ENCODE measurements at regions not wholly inside any gene's neighbourhood (a gene's known extent, or its start where the extent isn't known, plus 50 kb on each side); places are given as distances from the start of the nearest gene placed in this dataset.

DNA sequence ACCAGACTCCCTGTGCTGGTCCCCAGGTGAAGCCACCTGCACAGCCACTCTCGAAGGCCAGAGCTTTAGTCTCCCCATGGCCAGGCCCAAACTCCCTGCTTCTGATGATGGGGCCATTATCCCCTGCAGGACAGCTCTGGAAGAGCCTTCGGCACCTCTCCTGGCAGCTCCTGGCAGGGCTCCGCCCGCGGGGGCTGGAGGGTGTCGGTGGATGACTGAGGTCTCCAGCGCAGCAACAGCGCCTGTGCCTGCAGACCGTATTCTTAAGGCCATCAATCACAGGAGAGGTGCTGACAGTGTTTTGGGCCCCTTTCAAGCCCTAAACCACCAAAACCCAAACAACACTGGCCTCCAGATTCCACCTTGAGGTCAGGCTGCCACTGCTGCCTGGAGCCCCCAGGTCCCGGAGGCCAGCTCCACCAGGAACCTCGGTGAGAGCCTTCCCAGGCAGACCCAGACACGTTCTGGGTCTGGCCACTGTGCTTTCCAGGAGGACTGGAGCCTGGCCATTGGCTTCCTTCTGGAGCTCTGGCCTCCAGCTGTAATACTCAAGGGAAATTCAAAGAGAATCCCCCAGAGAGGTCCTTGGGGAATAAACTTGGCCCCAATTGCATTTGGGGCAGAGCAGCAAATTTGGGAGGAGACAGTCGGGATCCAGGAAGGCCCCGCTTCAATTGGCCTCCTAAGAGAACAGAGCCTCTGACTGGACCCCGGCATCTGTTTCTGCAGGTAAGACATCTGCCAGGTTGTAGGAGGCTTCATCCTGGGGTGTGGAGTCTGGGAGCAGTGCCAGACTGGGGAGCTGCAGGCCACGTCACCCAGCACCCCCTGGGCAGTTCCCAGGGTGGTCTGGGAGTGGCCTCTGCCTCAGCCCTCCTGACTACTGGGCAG is 210.6 kb upstream of the RTL1 start:
- H3K4me1 ChIP-seq (ENCODE audit: control insufficient read depth, insufficient read depth, low read length, unreplicated experiment) = no peaks in the 10 kb centered on the region
- H3K4me3 ChIP-seq (ENCODE audit: low read depth, low read length) = no peak overlapping the region
- H3K27me3 ChIP-seq (ENCODE audit: insufficient read depth, low read length) = no peaks in the 10 kb centered on the region
- no peaks in the 10 kb centered on the region for H3K79me2 ChIP-seq (ENCODE audit: control insufficient read depth, insufficient read depth, low read length, unreplicated experiment)
- H3K36me3 ChIP-seq (ENCODE audit: insufficient read depth, low read length) = no peaks in the 10 kb centered on the region
- no peak overlapping the region for H2AFZ ChIP-seq (ENCODE audit: low read length, unreplicated experiment)
- H3K27ac ChIP-seq (ENCODE audit: low read depth, low read length) = no peak overlapping the region

DNA sequence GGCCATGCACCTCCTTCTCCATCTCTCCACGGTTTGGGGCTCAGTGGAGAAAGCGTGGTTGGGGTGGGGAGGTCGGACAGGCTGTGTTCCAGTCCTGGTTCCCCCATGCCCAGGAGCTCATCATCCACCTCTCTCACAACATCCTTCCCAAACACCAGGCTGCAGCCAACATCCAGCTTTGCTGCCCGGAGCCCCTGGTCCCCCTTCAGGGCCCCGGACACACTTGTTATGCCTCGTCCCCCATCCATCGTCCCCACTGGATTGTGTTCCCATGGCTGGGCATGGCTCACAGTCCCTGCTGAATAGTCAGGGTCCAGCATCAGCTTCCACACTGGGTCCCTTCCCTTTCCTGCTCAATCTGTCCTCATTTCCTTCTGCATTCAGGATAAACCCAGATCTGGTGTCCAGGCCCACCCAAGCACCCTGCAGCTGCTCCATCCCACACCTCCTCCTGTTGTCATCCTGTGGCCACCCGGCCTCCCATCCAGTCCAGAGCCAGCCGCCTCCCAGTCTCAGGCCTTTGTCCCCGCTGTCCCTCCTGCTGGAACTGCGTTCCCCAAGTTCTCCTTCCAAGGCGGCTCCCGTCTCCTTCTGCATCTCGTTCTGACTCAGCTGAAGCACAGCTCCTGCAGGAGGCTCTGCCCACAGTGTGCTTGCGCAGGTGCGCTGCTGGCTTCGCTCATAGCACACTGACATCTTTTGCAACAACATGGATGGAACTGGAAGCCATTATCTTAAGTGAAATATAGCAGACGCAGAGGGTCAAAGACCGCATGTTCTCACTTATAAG is 211.4 kb upstream of the RTL1 start:
- no peaks in the 10 kb centered on the region; the same call in 1 of the 2 replicates for H3K27me3 ChIP-seq (ENCODE audit: insufficient read depth, low read length)
- no peak overlapping the region for H2AFZ ChIP-seq (ENCODE audit: low read length, unreplicated experiment)
- no peaks in the 10 kb centered on the region for H3K36me3 ChIP-seq (ENCODE audit: insufficient read depth, low read length)
- no peak overlapping the region for H3K4me3 ChIP-seq (ENCODE audit: low read depth, low read length)
- no peaks in the 10 kb centered on the region for H3K4me1 ChIP-seq (ENCODE audit: control insufficient read depth, insufficient read depth, low read length, unreplicated experiment)
- H3K79me2 ChIP-seq (ENCODE audit: control insufficient read depth, insufficient read depth, low read length, unreplicated experiment) = no peaks in the 10 kb centered on the region
- H3K27ac ChIP-seq (ENCODE audit: low read depth, low read length) = no peak overlapping the region

DNA sequence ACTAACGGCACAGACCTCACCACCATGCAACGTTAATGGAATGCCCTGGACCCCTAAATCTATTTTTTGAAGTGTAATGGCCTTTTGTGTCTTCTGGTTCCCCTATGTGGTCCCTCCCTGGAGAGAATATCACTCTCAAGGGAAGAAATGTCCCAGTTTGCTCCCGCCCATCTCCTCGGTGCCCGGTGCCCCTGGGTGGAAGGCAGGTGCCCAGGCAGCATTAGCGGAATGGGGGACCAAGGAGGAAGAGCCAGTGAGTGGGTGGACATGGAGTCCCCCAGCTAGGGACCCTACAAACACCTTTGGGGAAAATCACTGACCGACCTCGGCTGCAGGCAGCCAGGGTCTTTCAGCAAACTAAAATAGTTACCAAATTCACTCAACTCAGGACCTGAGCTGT is 212.1 kb upstream of the RTL1 start:
- Histone ChIP-seq H3K27ac (ENCODE audit: low read depth, low read length) (no peak overlapping the region), H3K4me1 (ENCODE audit: control insufficient read depth, insufficient read depth, low read length, unreplicated experiment) (no peaks in the 10 kb centered on the region), H3K79me2 (ENCODE audit: control insufficient read depth, insufficient read depth, low read length, unreplicated experiment) (no peaks in the 10 kb centered on the region), H2AFZ (ENCODE audit: low read length, unreplicated experiment) (no peak overlapping the region), H3K27me3 (ENCODE audit: insufficient read depth, low read length) (no peaks in the 10 kb centered on the region; the same call in 1 of the 2 replicates), H3K36me3 (ENCODE audit: insufficient read depth, low read length) (no peaks in the 10 kb centered on the region), H3K4me3 (ENCODE audit: low read depth, low read length) (no peak overlapping the region)

DNA sequence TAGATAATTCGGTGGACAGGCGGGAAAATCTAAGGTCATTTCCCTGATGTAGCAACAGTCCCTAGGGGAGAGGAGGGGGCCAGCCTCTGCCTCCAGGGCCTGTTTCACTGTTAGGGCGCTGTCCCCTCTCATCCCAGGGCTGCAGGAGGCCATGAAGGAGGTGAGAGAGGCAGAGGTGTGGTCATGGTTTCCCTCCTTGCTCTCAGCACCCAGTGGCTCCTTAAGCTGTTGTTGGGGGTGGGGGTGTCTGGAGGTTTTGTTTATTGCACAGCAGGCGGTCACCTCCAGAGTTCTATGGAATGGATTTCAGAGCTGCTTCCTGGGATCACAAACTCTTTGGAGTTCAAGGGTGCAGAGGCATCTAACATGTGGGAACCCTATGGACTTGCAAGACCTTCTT is 212.5 kb upstream of the RTL1 start:
- no peak overlapping the region for H2AFZ ChIP-seq (ENCODE audit: low read length, unreplicated experiment)
- no peaks in the 10 kb centered on the region for H3K79me2 ChIP-seq (ENCODE audit: control insufficient read depth, insufficient read depth, low read length, unreplicated experiment)
- H3K27me3 ChIP-seq (ENCODE audit: insufficient read depth, low read length) = no peaks in the 10 kb centered on the region; the same call in 1 of the 2 replicates
- no peak overlapping the region for H3K4me3 ChIP-seq (ENCODE audit: low read depth, low read length)
- H3K27ac ChIP-seq (ENCODE audit: low read depth, low read length) = no peak overlapping the region
- no peaks in the 10 kb centered on the region for H3K36me3 ChIP-seq (ENCODE audit: insufficient read depth, low read length)
- no peaks in the 10 kb centered on the region for H3K4me1 ChIP-seq (ENCODE audit: control insufficient read depth, insufficient read depth, low read length, unreplicated experiment)

DNA sequence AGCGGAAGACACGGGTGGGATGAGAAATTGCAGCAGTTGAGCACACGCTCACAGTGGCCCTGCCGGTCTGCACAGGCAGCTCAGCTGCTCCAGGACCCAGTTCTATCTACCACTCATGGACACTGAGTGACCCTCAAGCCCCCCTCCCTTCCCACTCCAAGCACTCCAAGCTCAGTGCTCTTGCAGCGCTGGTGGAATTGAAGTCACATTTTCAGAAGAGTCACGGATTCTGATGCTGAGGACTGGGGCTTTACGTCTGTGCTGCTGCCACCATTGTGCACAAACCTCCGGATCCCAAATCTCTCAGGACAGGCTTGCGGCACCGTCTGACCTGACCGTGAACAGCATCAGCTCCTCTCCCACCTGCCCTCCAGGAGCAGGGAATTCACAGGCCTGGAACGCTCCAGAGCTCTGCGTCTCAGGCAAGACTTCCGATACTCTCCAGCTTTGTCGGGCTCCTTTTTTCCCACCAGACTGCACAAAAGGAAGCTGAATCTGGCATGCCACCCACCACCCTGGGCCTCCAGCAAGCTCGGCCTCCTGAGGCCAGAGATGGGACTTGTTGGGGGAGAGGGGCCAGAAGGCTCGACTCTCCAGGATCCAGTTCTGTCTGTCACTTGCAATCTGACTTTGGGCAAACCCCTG is 213.1 kb upstream of the RTL1 start:
- no peak overlapping the region for H3K4me3 ChIP-seq (ENCODE audit: low read depth, low read length)
- no peaks in the 10 kb centered on the region for H3K4me1 ChIP-seq (ENCODE audit: control insufficient read depth, insufficient read depth, low read length, unreplicated experiment)
- no peaks in the 10 kb centered on the region for H3K79me2 ChIP-seq (ENCODE audit: control insufficient read depth, insufficient read depth, low read length, unreplicated experiment)
- H2AFZ ChIP-seq (ENCODE audit: low read length, unreplicated experiment) = no peak overlapping the region
- no peak overlapping the region for H3K27ac ChIP-seq (ENCODE audit: low read depth, low read length)
- H3K36me3 ChIP-seq (ENCODE audit: insufficient read depth, low read length) = no peaks in the 10 kb centered on the region
- H3K27me3 ChIP-seq (ENCODE audit: insufficient read depth, low read length) = no peaks in the 10 kb centered on the region; the same call in 1 of the 2 replicates

DNA sequence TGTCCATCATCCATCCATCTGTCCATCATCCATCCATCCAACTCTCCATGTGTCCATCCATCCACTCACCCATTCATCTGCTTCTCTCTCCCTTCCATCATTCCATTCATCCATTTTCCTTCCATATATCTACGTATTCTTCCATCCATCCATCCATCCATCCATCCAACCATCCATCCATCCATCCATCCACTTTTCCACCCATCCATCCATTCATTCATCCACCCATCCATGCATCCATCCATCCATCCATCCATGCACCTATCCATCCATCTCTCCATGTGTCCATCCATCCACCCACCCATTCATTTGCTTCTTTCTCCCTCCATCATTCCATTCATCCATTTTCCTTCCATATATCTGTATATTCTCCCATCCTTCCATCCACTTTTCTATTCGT is 214.0 kb upstream of the RTL1 start:
- no peaks in the 10 kb centered on the region for H3K36me3 ChIP-seq (ENCODE audit: insufficient read depth, low read length)
- H3K4me1 ChIP-seq (ENCODE audit: control insufficient read depth, insufficient read depth, low read length, unreplicated experiment) = no peaks in the 10 kb centered on the region
- H3K79me2 ChIP-seq (ENCODE audit: control insufficient read depth, insufficient read depth, low read length, unreplicated experiment) = no peaks in the 10 kb centered on the region
- H3K27ac ChIP-seq (ENCODE audit: low read depth, low read length) = no peak overlapping the region
- no peak overlapping the region for H3K4me3 ChIP-seq (ENCODE audit: low read depth, low read length)
- no peaks in the 10 kb centered on the region; the same call in 1 of the 2 replicates for H3K27me3 ChIP-seq (ENCODE audit: insufficient read depth, low read length)
- no peak overlapping the region for H2AFZ ChIP-seq (ENCODE audit: low read length, unreplicated experiment)

DNA sequence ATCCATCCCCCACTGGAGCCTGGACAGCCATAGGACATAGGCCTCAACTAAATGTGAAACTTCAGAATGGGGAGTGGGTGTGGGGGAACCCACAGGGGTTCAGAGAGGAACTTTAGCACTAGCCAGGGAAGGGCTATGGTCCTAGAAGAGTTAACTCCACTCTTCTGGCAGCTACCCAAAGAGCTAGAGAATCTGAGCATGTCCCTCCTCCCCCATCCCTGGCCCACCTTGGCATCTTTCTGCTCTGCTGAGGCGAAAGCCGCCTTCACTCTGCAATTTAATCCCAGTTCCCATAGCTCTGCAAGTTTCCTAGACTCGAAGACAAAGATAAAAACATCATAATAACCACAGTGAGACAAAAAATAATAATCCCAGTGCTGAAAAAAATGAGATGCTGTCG is 214.7 kb upstream of the RTL1 start:
- no peak overlapping the region for H3K27ac ChIP-seq (ENCODE audit: low read depth, low read length)

DNA sequence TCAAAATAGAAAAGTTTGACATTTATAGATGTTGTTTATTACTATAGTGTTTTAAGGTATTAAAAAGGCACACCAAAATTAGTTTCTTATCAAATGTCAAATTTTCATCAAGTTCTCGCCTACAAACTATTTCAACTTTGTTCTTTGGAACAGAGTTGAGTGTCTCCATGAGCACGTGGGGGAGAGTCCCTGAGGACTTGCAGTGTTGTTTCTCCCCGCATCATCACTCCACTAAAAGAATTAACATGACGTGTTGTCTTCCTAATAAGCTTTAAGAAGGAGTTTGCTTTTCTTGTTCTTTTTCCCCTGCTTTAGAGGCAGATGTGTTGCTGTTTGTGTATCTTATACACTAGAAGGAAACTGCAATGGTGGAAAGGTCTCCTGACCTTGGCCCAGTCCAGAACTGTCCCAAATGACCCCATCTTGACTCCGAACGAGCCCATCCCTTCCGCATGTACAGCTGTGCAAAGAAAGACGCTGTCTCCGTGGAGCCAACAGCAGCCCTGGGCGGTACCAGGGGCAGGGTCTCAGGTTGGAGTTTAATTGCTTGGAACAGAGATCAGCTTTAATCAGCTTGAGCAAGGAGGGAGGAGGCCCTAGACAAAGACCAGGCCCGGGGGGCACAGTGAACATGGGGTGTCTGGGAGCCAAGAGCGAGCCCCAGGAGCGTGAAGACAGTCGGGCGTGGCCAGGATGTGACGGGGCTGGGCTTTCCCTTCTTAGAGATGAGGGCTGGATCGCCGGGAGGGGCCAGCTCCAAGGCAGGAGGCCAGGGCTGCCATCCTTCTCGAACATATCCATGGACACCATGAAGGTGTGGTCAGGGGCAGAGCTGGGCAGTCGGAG is 215.4 kb upstream of the RTL1 start:
- H3K79me2 ChIP-seq (ENCODE audit: control insufficient read depth, insufficient read depth, low read length, unreplicated experiment) = no peaks in the 10 kb centered on the region

More for the DNA sequence above, 214.7 kb upstream of the RTL1 start:
- no peaks in the 10 kb centered on the region; the same call in 1 of the 2 replicates for H3K27me3 ChIP-seq (ENCODE audit: insufficient read depth, low read length)
- H3K4me1 ChIP-seq (ENCODE audit: control insufficient read depth, insufficient read depth, low read length, unreplicated experiment) = no peaks in the 10 kb centered on the region
- H3K4me3 ChIP-seq (ENCODE audit: low read depth, low read length) = no peak overlapping the region
- no peaks in the 10 kb centered on the region for H3K36me3 ChIP-seq (ENCODE audit: insufficient read depth, low read length)
- H2AFZ ChIP-seq (ENCODE audit: low read length, unreplicated experiment) = no peak overlapping the region
- no peaks in the 10 kb centered on the region for H3K79me2 ChIP-seq (ENCODE audit: control insufficient read depth, insufficient read depth, low read length, unreplicated experiment)

DNA sequence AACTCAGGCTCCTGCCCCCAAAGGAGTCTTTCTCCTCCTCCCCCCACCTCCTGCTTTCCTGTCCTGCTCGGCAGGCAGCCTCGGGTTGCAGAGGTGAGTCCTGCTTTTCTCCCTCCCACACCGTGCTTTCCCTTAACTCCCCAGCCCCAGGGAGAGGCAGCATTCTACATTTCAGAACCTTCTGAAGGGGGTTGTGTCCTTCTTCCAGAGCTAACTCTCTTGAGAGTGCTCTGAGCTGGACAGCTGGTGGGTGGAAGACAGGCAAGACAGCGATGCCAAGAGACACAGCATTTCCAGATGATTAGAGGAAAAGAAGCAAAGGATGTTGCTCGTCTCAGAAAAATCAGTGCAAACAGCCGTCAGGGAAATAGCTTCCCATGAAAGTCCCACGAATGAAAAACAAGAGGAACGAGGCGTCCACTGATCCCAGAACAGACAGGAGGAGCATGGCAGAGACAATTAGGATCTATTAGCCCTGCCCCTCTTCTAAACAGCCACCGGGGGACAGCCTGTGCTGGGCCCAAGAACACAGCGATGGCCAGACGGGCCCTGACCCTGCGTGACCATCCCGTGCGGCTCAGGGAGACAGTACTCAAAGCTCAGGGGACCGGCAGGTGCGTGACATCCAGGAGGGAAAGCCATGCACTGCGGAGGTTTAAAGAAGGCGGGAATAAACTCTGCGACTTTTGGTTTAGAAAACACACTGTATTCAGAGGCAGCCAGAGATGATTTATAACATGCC is 216.5 kb upstream of the RTL1 start:
- H3K4me1 ChIP-seq (ENCODE audit: control insufficient read depth, insufficient read depth, low read length, unreplicated experiment) = no peaks in the 10 kb centered on the region
- no peaks in the 10 kb centered on the region for H3K36me3 ChIP-seq (ENCODE audit: insufficient read depth, low read length)
- no peak overlapping the region for H3K4me3 ChIP-seq (ENCODE audit: low read depth, low read length)
- no peaks in the 10 kb centered on the region; the same call in 1 of the 2 replicates for H3K27me3 ChIP-seq (ENCODE audit: insufficient read depth, low read length)
- H3K79me2 ChIP-seq (ENCODE audit: control insufficient read depth, insufficient read depth, low read length, unreplicated experiment) = no peaks in the 10 kb centered on the region
- no peak overlapping the region for H2AFZ ChIP-seq (ENCODE audit: low read length, unreplicated experiment)
- H3K27ac ChIP-seq (ENCODE audit: low read depth, low read length) = no peak overlapping the region

More for the DNA sequence above, 215.4 kb upstream of the RTL1 start:
- Histone ChIP-seq H2AFZ (ENCODE audit: low read length, unreplicated experiment) (no peak overlapping the region), H3K27ac (ENCODE audit: low read depth, low read length) (no peak overlapping the region), H3K4me3 (ENCODE audit: low read depth, low read length) (no peak overlapping the region), H3K27me3 (ENCODE audit: insufficient read depth, low read length) (no peaks in the 10 kb centered on the region; the same call in 1 of the 2 replicates), H3K4me1 (ENCODE audit: control insufficient read depth, insufficient read depth, low read length, unreplicated experiment) (no peaks in the 10 kb centered on the region), H3K36me3 (ENCODE audit: insufficient read depth, low read length) (no peaks in the 10 kb centered on the region)
